DND-41 (cell line): ENCODE measurements at regions not wholly inside any gene's neighbourhood (a gene's known extent, or its start where the extent isn't known, plus 50 kb on each side); places are given as distances from the start of the nearest gene placed in this dataset.

Experiments used
- CTCF ChIP-seq: IDR thresholded peaks from 2 replicates; pipeline ENCODE4 v1.5.1; 2012; ENCODE audit warnings: borderline replicate concordance, low read length, moderate library complexity, mild to moderate bottlenecking; ENCODE audit not compliant: poor library complexity, severe bottlenecking; ENCODE audit errors: extremely low read depth
- EZH2 ChIP-seq: IDR thresholded peaks from 3 replicates; pipeline ENCODE4 v1.6.1; 2012; ENCODE audit warnings: borderline replicate concordance, low read depth, mild to moderate bottlenecking, moderate library complexity, low read length, inconsistent platforms; ENCODE audit not compliant: severe bottlenecking

- no peak for TF ChIP-seq CTCF
- TF ChIP-seq EZH2: no peak
These were observed 127.6 kb downstream of the ICOS start for GRCh38 chr2:204064119-204064518.
